HL-60 (cell line): ENCODE measurements at regions not wholly inside any gene's neighbourhood (a gene's known extent, or its start where the extent isn't known, plus 50 kb on each side); places are given as distances from the start of the nearest gene placed in this dataset.

Experiments used
- DNase-seq, 2 experiments: peaks; one replicate each; pipeline ENCODE4 v3.0.0-alpha.2; 2010 to 2020; ENCODE audit warnings: low read depth in 1 of 2, low spot score in 1 of 2
- H3K27ac ChIP-seq: fragments of 250-450 bp; sonication (Bioruptor Pico); replicated peaks from 2 replicates; pipeline ENCODE4 v1.5.1; 2020; ENCODE audit warnings: mild to moderate bottlenecking, moderate library complexity
- H3K27me3 ChIP-seq: fragments of 250-450 bp; sonication (Bioruptor Pico); 2 replicates; pipeline ENCODE4 v1.5.1; 2021; ENCODE audit warnings: mild to moderate bottlenecking, moderate library complexity; ENCODE audit not compliant: insufficient read depth, poor library complexity, severe bottlenecking
- H3K4me3 ChIP-seq: replicated peaks from 2 replicates; pipeline ENCODE4 v1.5.1; 2011; ENCODE audit warnings: mild to moderate bottlenecking, control low read depth, low read length; ENCODE audit not compliant: insufficient read depth
- GABPA ChIP-seq: IDR thresholded peaks from 2 replicates; pipeline ENCODE4 v1.6.1; 2012; ENCODE audit warnings: low read depth
- POLR2AphosphoS5 ChIP-seq: IDR thresholded peaks from 2 replicates; pipeline ENCODE4 v1.6.1; 2012; ENCODE audit warnings: low read depth
- SPI1 ChIP-seq: IDR thresholded peaks from 2 replicates; pipeline ENCODE4 v1.6.1; 2012; ENCODE audit warnings: low read depth, mild to moderate bottlenecking, borderline replicate concordance
- TF ChIP-seq, protein P1 (sequence below): IDR thresholded peaks from 2 replicates; pipeline ENCODE4 v1.6.1; 2012; ENCODE audit warnings: low read depth; ENCODE audit not compliant: insufficient replicate concordance
- TF ChIP-seq, protein P2 (sequence below): IDR thresholded peaks from one replicate; pipeline ENCODE4 v1.5.1; 2011; ENCODE audit warnings: low read length, control low read depth, inconsistent platforms; ENCODE audit not compliant: insufficient read depth

GRCh38 chr3:71900057-71900456 lies 115.1 kb upstream of the PROK2 start:
- no peak for DNase-seq
- Histone ChIP-seq H3K4me3 (no peak overlapping the region), H3K27me3 (peaks cover 7% of the 10 kb centered on the region), H3K27ac (no peak overlapping the region)
- TF ChIP-seq, protein P1, sequence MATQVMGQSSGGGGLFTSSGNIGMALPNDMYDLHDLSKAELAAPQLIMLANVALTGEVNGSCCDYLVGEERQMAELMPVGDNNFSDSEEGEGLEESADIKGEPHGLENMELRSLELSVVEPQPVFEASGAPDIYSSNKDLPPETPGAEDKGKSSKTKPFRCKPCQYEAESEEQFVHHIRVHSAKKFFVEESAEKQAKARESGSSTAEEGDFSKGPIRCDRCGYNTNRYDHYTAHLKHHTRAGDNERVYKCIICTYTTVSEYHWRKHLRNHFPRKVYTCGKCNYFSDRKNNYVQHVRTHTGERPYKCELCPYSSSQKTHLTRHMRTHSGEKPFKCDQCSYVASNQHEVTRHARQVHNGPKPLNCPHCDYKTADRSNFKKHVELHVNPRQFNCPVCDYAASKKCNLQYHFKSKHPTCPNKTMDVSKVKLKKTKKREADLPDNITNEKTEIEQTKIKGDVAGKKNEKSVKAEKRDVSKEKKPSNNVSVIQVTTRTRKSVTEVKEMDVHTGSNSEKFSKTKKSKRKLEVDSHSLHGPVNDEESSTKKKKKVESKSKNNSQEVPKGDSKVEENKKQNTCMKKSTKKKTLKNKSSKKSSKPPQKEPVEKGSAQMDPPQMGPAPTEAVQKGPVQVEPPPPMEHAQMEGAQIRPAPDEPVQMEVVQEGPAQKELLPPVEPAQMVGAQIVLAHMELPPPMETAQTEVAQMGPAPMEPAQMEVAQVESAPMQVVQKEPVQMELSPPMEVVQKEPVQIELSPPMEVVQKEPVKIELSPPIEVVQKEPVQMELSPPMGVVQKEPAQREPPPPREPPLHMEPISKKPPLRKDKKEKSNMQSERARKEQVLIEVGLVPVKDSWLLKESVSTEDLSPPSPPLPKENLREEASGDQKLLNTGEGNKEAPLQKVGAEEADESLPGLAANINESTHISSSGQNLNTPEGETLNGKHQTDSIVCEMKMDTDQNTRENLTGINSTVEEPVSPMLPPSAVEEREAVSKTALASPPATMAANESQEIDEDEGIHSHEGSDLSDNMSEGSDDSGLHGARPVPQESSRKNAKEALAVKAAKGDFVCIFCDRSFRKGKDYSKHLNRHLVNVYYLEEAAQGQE = no peak
- TF ChIP-seq SPI1 (no peak), POLR2AphosphoS5 (no peak), GABPA (no peak)
- TF ChIP-seq, protein P2, sequence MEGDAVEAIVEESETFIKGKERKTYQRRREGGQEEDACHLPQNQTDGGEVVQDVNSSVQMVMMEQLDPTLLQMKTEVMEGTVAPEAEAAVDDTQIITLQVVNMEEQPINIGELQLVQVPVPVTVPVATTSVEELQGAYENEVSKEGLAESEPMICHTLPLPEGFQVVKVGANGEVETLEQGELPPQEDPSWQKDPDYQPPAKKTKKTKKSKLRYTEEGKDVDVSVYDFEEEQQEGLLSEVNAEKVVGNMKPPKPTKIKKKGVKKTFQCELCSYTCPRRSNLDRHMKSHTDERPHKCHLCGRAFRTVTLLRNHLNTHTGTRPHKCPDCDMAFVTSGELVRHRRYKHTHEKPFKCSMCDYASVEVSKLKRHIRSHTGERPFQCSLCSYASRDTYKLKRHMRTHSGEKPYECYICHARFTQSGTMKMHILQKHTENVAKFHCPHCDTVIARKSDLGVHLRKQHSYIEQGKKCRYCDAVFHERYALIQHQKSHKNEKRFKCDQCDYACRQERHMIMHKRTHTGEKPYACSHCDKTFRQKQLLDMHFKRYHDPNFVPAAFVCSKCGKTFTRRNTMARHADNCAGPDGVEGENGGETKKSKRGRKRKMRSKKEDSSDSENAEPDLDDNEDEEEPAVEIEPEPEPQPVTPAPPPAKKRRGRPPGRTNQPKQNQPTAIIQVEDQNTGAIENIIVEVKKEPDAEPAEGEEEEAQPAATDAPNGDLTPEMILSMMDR = no peak

DNA sequence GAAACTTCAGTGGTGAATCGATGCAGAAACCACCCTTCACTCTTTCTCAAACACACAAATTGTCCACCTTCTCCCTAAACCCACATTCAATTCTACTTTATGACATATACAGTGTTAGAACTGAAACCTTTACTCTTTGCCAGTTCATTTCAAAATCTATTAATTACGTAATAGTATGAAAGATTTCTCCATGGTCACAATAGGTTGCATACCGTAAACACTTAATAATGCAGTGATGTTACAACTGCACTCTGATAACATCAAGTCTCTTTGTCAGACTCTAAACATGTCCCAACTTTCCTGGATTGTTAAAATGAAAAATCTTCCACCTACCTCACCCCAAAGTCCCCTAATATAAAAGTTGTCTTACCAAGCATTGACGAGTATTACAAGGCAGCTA lies 111.8 kb upstream of the PROK2 start:
- Histone ChIP-seq H3K27me3 (peaks cover 5% of the 10 kb centered on the region), H3K4me3 (no peak overlapping the region), H3K27ac (no peak overlapping the region)
- TF ChIP-seq POLR2AphosphoS5 (no peak), GABPA (no peak), SPI1 (no peak)
- TF ChIP-seq, protein P1 = no peak
- TF ChIP-seq, protein P2 = no peak
- peak in 1 of 2 experiments; percentile 28 for DNase-seq

GRCh38 chr3:71893702-71894479 lies 108.9 kb upstream of the PROK2 start:
- no peak overlapping the region for H3K27ac ChIP-seq
- peaks cover 5% of the 10 kb centered on the region for H3K27me3 ChIP-seq
- TF ChIP-seq, protein P1 = no peak
- TF ChIP-seq GABPA = no peak
- TF ChIP-seq SPI1 = no peak
- no peak for TF ChIP-seq POLR2AphosphoS5
- TF ChIP-seq, protein P2 = no peak
- no peak for DNase-seq
- H3K4me3 ChIP-seq = no peak overlapping the region
